HG03025 (cell line): ENCODE measurements at regions not wholly inside any gene's neighbourhood (a gene's known extent, or its start where the extent isn't known, plus 50 kb on each side); places are given as distances from the start of the nearest gene placed in this dataset.
"Not testable (repeated sequence)": the region's sequence is repeated elsewhere in the genome, so short reads cannot be mapped to it uniquely, and the experiment has no call there.

Source experiments
- ATAC-seq: cut with Tn5 transposase; IDR thresholded peaks from one replicate; pipeline ENCODE4 v1.9.1; 2021; ENCODE audit warnings: mild to moderate bottlenecking, moderate library complexity; ENCODE audit not compliant: unreplicated experiment, low FRiP score

- peak; percentile 44 for ATAC-seq
These were observed 307.6 kb downstream of the SPATA31A1 start for GRCh38 chr9:39663020-39663419.

- not testable (repeated sequence) for ATAC-seq
These were observed 308.2 kb downstream of the SPATA31A1 start for GRCh38 chr9:39663713-39664112.

GRCh38 chr9:39665020-39665419, 309.6 kb downstream of the SPATA31A1 start:
- not testable (repeated sequence) for ATAC-seq

- ATAC-seq: not testable (repeated sequence)
These were observed 319.2 kb downstream of the SPATA31A1 start for GRCh38 chr9:39674437-39675210.

- not testable (repeated sequence) for ATAC-seq
These were observed 319.7 kb downstream of the SPATA31A1 start for GRCh38 chr9:39675211-39675553.

- ATAC-seq: not testable (repeated sequence)
These were observed 323.2 kb downstream of the SPATA31A1 start for GRCh38 chr9:39678534-39679263.

GRCh38 chr9:39680694-39681401, 325.4 kb downstream of the SPATA31A1 start:
- ATAC-seq: not testable (repeated sequence)

- ATAC-seq: not testable (repeated sequence)
These were observed 373.4 kb downstream of the SPATA31A1 start for GRCh38 chr9:39728862-39729261.

- ATAC-seq: not testable (repeated sequence)
These were observed 389.4 kb downstream of the SPATA31A1 start for GRCh38 chr9:39744898-39745297.

GRCh38 chr9:39775570-39775969, 420.1 kb downstream of the SPATA31A1 start:
- ATAC-seq: not testable (repeated sequence)

GRCh38 chr9:39791356-39791755, 435.9 kb downstream of the SPATA31A1 start:
- peak; percentile 99 for ATAC-seq

GRCh38 chr9:39797935-39798334, 442.5 kb downstream of the SPATA31A1 start:
- not testable (repeated sequence) for ATAC-seq

- ATAC-seq: not testable (repeated sequence)
These were observed 443.8 kb downstream of the SPATA31A1 start for GRCh38 chr9:39799252-39799651.

- ATAC-seq: not testable (repeated sequence)
These were observed 447.1 kb downstream of the SPATA31A1 start for GRCh38 chr9:39802561-39802960.

- not testable (repeated sequence) for ATAC-seq
These were observed 454.1 kb downstream of the SPATA31A1 start for GRCh38 chr9:39809401-39810226.

GRCh38 chr9:39810401-39810800, 454.9 kb downstream of the SPATA31A1 start:
- not testable (repeated sequence) for ATAC-seq

GRCh38 chr9:39811615-39812014, 456.1 kb downstream of the SPATA31A1 start:
- ATAC-seq: not testable (repeated sequence)

- ATAC-seq: not testable (repeated sequence)
These were observed 473.0 kb downstream of the SPATA31A1 start for GRCh38 chr9:39828457-39828856.
